KMS-11 (cell line): ENCODE measurements at regions not wholly inside any gene's neighbourhood (a gene's known extent, or its start where the extent isn't known, plus 50 kb on each side); places are given as distances from the start of the nearest gene placed in this dataset.

Experiments
- H2AFZ ChIP-seq: fragments of 200-600 bp; sonication (generic); 2 replicates; pipeline ENCODE4 v1.6.1; 2016; ENCODE audit warnings: antibody characterized with exemption, mixed run types, low read depth
- H3K27ac ChIP-seq: fragments of 200-600 bp; sonication (generic); 2 replicates; pipeline ENCODE4 v1.6.1; 2016; ENCODE audit warnings: mild to moderate bottlenecking, mixed run types
- H3K27me3 ChIP-seq: fragments of 200-600 bp; sonication (generic); 2 replicates; pipeline ENCODE4 v1.6.1; 2017; ENCODE audit warnings: mild to moderate bottlenecking, low read depth, mixed run types, moderate library complexity; ENCODE audit not compliant: insufficient read depth
- H3K36me3 ChIP-seq: fragments of 200-600 bp; sonication (generic); 2 replicates; pipeline ENCODE4 v1.6.1; 2017; ENCODE audit warnings: mild to moderate bottlenecking, mixed run types; ENCODE audit not compliant: insufficient read depth
- H3K4me1 ChIP-seq: fragments of 200-600 bp; sonication (generic); 2 replicates; pipeline ENCODE4 v1.6.1; 2016; ENCODE audit warnings: mild to moderate bottlenecking, low read depth, mixed run types; ENCODE audit not compliant: poor library complexity, severe bottlenecking
- H3K4me2 ChIP-seq: fragments of 200-600 bp; sonication (generic); 2 replicates; pipeline ENCODE4 v1.7.0; 2016; ENCODE audit warnings: mild to moderate bottlenecking, mixed run types
- H3K4me3 ChIP-seq: fragments of 200-600 bp; sonication (generic); IDR thresholded peaks from 2 replicates; pipeline ENCODE4 v1.6.1; 2017; ENCODE audit warnings: low read depth, low read length, mixed read lengths; ENCODE audit not compliant: insufficient read depth
- H3K79me2 ChIP-seq: fragments of 200-600 bp; sonication (generic); 2 replicates; pipeline ENCODE4 v1.6.1; 2016; ENCODE audit warnings: low read depth, mixed run types; ENCODE audit not compliant: insufficient read depth
- H3K9ac ChIP-seq: fragments of 200-600 bp; sonication (generic); 2 replicates; pipeline ENCODE4 v1.6.1; 2016; ENCODE audit warnings: mild to moderate bottlenecking, mixed run types
- H4K20me1 ChIP-seq: fragments of 200-600 bp; sonication (generic); 2 replicates; pipeline ENCODE4 v1.6.1; 2016; ENCODE audit warnings: mild to moderate bottlenecking, mixed run types; ENCODE audit not compliant: insufficient read depth
- TF ChIP-seq, protein P1 (sequence below): fragments of 200-600 bp; sonication (generic); conservative IDR thresholded peaks from 2 replicates; pipeline ENCODE4 v1.6.1; 2017; ENCODE audit warnings: low read depth, mild to moderate bottlenecking, antibody characterized with exemption, low read length, moderate library complexity, mixed read lengths

GRCh38 chr5:39660020-39660419 is 235.2 kb upstream of the DAB2 start:
- Histone ChIP-seq H3K27me3 (no peaks in the 10 kb centered on the region), H3K79me2 (no peaks in the 10 kb centered on the region), H2AFZ (no peak overlapping the region), H3K4me2 (no peak overlapping the region), H4K20me1 (no peaks in the 10 kb centered on the region), H3K36me3 (no peaks in the 10 kb centered on the region), H3K4me3 (no peak overlapping the region), H3K27ac (no peak overlapping the region), H3K9ac (no peak overlapping the region), H3K4me1 (peaks cover 30% of the 10 kb centered on the region)
- TF ChIP-seq, protein P1, sequence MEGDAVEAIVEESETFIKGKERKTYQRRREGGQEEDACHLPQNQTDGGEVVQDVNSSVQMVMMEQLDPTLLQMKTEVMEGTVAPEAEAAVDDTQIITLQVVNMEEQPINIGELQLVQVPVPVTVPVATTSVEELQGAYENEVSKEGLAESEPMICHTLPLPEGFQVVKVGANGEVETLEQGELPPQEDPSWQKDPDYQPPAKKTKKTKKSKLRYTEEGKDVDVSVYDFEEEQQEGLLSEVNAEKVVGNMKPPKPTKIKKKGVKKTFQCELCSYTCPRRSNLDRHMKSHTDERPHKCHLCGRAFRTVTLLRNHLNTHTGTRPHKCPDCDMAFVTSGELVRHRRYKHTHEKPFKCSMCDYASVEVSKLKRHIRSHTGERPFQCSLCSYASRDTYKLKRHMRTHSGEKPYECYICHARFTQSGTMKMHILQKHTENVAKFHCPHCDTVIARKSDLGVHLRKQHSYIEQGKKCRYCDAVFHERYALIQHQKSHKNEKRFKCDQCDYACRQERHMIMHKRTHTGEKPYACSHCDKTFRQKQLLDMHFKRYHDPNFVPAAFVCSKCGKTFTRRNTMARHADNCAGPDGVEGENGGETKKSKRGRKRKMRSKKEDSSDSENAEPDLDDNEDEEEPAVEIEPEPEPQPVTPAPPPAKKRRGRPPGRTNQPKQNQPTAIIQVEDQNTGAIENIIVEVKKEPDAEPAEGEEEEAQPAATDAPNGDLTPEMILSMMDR = no peak

GRCh38 chr5:39658866-39659265 is 234.1 kb upstream of the DAB2 start:
- no peaks in the 10 kb centered on the region for H4K20me1 ChIP-seq
- no peak overlapping the region for H3K9ac ChIP-seq
- TF ChIP-seq, protein P1 = no peak
- no peak overlapping the region for H3K4me3 ChIP-seq
- H3K79me2 ChIP-seq = no peaks in the 10 kb centered on the region
- no peak overlapping the region for H3K4me2 ChIP-seq
- H3K36me3 ChIP-seq = no peaks in the 10 kb centered on the region
- H3K4me1 ChIP-seq = peaks cover 30% of the 10 kb centered on the region
- H3K27ac ChIP-seq = no peak overlapping the region
- H3K27me3 ChIP-seq = no peaks in the 10 kb centered on the region
- no peak overlapping the region for H2AFZ ChIP-seq

GRCh38 chr5:39657943-39658342 is 233.2 kb upstream of the DAB2 start:
- Histone ChIP-seq H3K36me3 (no peaks in the 10 kb centered on the region), H3K27me3 (no peaks in the 10 kb centered on the region), H3K4me2 (peak overlapping the region; percentile 17; the same call in 1 of the 2 replicates), H2AFZ (no peak overlapping the region), H3K4me1 (peaks cover 30% of the 10 kb centered on the region), H3K27ac (no peak overlapping the region), H3K9ac (no peak overlapping the region), H3K4me3 (no peak overlapping the region), H4K20me1 (no peaks in the 10 kb centered on the region), H3K79me2 (no peaks in the 10 kb centered on the region)
- TF ChIP-seq, protein P1 = no peak

DNA sequence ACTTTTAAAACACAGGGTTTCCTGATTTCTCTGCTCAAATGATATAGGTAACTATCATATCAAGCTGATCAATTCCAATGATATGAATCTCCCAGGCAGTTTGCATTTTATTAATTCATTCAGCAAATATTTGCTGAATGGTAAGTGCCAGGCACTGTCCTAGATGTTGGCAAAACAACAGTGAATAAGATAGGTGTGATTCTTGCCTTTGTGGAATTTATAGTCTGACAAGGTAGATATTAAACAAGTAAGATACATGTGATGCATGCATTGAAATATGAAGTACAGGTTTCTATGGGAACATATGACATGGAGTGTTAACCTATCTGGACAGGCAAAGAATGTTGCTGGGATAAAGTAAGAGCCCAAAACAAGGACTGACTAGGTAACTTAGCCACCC is 231.8 kb upstream of the DAB2 start:
- H4K20me1 ChIP-seq = no peaks in the 10 kb centered on the region

More for the DNA sequence above, 231.8 kb upstream of the DAB2 start:
- Histone ChIP-seq H3K9ac (no peak overlapping the region), H3K27ac (no peak overlapping the region), H3K79me2 (no peaks in the 10 kb centered on the region), H3K4me2 (no peak overlapping the region), H3K4me1 (peaks cover 29% of the 10 kb centered on the region), H3K27me3 (no peaks in the 10 kb centered on the region), H3K4me3 (no peak overlapping the region), H2AFZ (no peak overlapping the region), H3K36me3 (no peaks in the 10 kb centered on the region)
- TF ChIP-seq, protein P1 = no peak
